ENCODE measurements at regions not wholly inside any gene's neighbourhood (a gene's known extent, or its start where the extent isn't known, plus 50 kb on each side); places are given as distances from the start of the nearest gene placed in this dataset.

DNA sequence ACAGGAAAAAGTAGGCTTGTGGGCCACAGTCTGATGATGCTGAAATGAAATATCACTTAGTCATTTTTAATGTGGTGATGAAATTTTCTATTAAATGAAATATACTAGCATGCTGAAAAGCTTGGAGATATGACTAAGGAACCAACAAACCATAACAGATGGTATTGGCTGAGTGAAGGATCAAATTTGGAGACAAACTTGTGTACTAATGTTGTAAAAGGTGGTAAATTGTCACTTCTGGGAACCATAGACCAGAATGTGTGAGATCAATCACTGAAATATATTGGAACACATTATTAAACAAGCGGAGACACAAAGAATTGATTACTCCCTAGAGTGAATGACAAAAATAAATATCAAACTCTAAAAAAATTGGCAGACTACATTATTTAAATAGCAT, 232.4 kb downstream of the DOK5 start:
- DNase-seq (ENCODE audit: low spot score): no peak
- no peaks in the 10 kb centered on the region for H3K9me2 ChIP-seq (ENCODE audit: insufficient read depth)
- no peak overlapping the region for H3K4me3 ChIP-seq
- no peaks in the 10 kb centered on the region for H3K27me3 ChIP-seq (ENCODE audit: insufficient read depth)
- no peaks in the 10 kb centered on the region for H3K4me1 Mint-ChIP-seq
- no peak overlapping the region for H2AFZ ChIP-seq
- no peaks in the 10 kb centered on the region for H3F3A ChIP-seq (replicated peaks; ENCODE audit: low read depth)
- no peak for ATAC-seq
- H3K27me3 Mint-ChIP-seq (ENCODE audit: insufficient read depth, low read depth, poor library complexity): peaks cover 4% of the 10 kb centered on the region
- no peak overlapping the region for H3K4me2 ChIP-seq
- no peaks in the 10 kb centered on the region for H4K20me1 ChIP-seq (replicated peaks; ENCODE audit: insufficient read depth)
- peaks cover 95% of the 10 kb centered on the region for H3K9me3 Mint-ChIP-seq
- no peak overlapping the region for H3K27ac ChIP-seq (ENCODE audit: low read depth)
- H3K36me3 Mint-ChIP-seq (ENCODE audit: low read depth): peaks cover 22% of the 10 kb centered on the region
- H3K4me1 ChIP-seq (ENCODE audit: insufficient read depth): no peaks in the 10 kb centered on the region
- TF ChIP-seq POLR2AphosphoS5 (IDR thresholded peaks at IDR 0.05; ENCODE audit: low read depth) (no peak), CREB1 (CRISPR knock-in tag; IDR thresholded peaks at IDR 0.05; ENCODE audit: low read depth) (no peak), EZH2phosphoT487 (IDR thresholded peaks at IDR 0.05; ENCODE audit: unreplicated experiment) (no peak), NANOG (IDR thresholded peaks at IDR 0.05; ENCODE audit: borderline replicate concordance) (no peak), ZNF114 (CRISPR knock-in tag; IDR thresholded peaks at IDR 0.05) (no peak)
- TF ChIP-seq, protein P1, sequence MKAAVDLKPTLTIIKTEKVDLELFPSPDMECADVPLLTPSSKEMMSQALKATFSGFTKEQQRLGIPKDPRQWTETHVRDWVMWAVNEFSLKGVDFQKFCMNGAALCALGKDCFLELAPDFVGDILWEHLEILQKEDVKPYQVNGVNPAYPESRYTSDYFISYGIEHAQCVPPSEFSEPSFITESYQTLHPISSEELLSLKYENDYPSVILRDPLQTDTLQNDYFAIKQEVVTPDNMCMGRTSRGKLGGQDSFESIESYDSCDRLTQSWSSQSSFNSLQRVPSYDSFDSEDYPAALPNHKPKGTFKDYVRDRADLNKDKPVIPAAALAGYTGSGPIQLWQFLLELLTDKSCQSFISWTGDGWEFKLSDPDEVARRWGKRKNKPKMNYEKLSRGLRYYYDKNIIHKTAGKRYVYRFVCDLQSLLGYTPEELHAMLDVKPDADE (IDR thresholded peaks at IDR 0.05): no peak
- TF ChIP-seq, protein P2, sequence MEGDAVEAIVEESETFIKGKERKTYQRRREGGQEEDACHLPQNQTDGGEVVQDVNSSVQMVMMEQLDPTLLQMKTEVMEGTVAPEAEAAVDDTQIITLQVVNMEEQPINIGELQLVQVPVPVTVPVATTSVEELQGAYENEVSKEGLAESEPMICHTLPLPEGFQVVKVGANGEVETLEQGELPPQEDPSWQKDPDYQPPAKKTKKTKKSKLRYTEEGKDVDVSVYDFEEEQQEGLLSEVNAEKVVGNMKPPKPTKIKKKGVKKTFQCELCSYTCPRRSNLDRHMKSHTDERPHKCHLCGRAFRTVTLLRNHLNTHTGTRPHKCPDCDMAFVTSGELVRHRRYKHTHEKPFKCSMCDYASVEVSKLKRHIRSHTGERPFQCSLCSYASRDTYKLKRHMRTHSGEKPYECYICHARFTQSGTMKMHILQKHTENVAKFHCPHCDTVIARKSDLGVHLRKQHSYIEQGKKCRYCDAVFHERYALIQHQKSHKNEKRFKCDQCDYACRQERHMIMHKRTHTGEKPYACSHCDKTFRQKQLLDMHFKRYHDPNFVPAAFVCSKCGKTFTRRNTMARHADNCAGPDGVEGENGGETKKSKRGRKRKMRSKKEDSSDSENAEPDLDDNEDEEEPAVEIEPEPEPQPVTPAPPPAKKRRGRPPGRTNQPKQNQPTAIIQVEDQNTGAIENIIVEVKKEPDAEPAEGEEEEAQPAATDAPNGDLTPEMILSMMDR (conservative IDR thresholded peaks at IDR 0.05; ENCODE audit: low read depth in 2 of 2): no peak
- H3K27ac Mint-ChIP-seq: no peak overlapping the region
- H3K36me3 ChIP-seq (ENCODE audit: insufficient read depth): 0 out of 2 replicates have a peak, but pooled peaks cover 8% of the 10 kb centered on the region
- no peak overlapping the region for H3K4me3 Mint-ChIP-seq
- no peaks in the 10 kb centered on the region for H3K79me2 ChIP-seq (replicated peaks; ENCODE audit: insufficient read depth)

DNA sequence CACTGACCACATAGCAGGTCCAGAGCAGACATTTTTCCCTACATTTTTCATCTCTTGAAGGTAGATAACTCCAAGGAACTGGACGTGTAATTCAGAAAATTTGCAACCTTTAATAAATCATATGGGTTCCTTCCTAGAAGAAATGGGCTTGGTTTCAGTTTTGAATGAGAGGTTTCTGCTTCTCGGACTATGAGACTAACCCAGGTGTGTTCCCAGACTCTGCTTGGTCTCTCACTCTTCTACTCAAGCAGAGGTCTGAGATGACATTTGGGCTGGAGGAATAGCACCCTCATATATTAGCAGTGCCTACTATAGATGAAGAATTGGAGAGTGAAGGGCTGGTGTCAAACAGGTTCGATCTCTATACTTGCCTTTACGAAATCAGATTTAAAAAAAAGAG, 231.2 kb downstream of the DOK5 start:
- no peak overlapping the region for H3K4me3 ChIP-seq
- no peak overlapping the region for H3K27ac Mint-ChIP-seq
- no peaks in the 10 kb centered on the region for H4K20me1 ChIP-seq (replicated peaks; ENCODE audit: insufficient read depth)
- DNase-seq (ENCODE audit: low spot score) (no peak), ATAC-seq (no peak)
- no peak overlapping the region for H3K4me2 ChIP-seq
- no peaks in the 10 kb centered on the region for H3K79me2 ChIP-seq (replicated peaks; ENCODE audit: insufficient read depth)
- H3K4me1 ChIP-seq (ENCODE audit: insufficient read depth): no peaks in the 10 kb centered on the region
- no peaks in the 10 kb centered on the region for H3K27me3 ChIP-seq (ENCODE audit: insufficient read depth)
- 0 out of 2 replicates have a peak, but pooled peaks cover 6% of the 10 kb centered on the region for H3K36me3 ChIP-seq (ENCODE audit: insufficient read depth)
- H3K9me3 Mint-ChIP-seq: peaks cover 95% of the 10 kb centered on the region
- no peak overlapping the region for H2AFZ ChIP-seq
- H3K4me1 Mint-ChIP-seq: no peaks in the 10 kb centered on the region
- H3K36me3 Mint-ChIP-seq (ENCODE audit: low read depth): peaks cover 21% of the 10 kb centered on the region
- H3K27ac ChIP-seq (ENCODE audit: low read depth): no peak overlapping the region
- no peaks in the 10 kb centered on the region for H3F3A ChIP-seq (replicated peaks; ENCODE audit: low read depth)
- H3K9me2 ChIP-seq (ENCODE audit: insufficient read depth): no peaks in the 10 kb centered on the region
- H3K27me3 Mint-ChIP-seq (ENCODE audit: insufficient read depth, low read depth, poor library complexity): peaks cover 4% of the 10 kb centered on the region
- H3K4me3 Mint-ChIP-seq: no peak overlapping the region
- TF ChIP-seq POLR2AphosphoS5 (IDR thresholded peaks at IDR 0.05; ENCODE audit: low read depth) (no peak), EZH2phosphoT487 (IDR thresholded peaks at IDR 0.05; ENCODE audit: unreplicated experiment) (no peak), STAT1 (IDR thresholded peaks at IDR 0.05; ENCODE audit: unreplicated experiment) (no peak), ZNF114 (CRISPR knock-in tag; IDR thresholded peaks at IDR 0.05) (no peak), JUNB (IDR thresholded peaks at IDR 0.05; ENCODE audit: unreplicated experiment) (no peak), ZNF331 (CRISPR knock-in tag; IDR thresholded peaks at IDR 0.05; ENCODE audit: low read depth) (no peak), EZH2 (IDR thresholded peaks at IDR 0.05; ENCODE audit: low read depth, unreplicated experiment) (no peak), CREB1 (CRISPR knock-in tag; IDR thresholded peaks at IDR 0.05; ENCODE audit: low read depth) (no peak), NANOG (IDR thresholded peaks at IDR 0.05; ENCODE audit: borderline replicate concordance) (no peak)
- TF ChIP-seq, protein P1 (IDR thresholded peaks at IDR 0.05): no peak
- TF ChIP-seq, protein P3, sequence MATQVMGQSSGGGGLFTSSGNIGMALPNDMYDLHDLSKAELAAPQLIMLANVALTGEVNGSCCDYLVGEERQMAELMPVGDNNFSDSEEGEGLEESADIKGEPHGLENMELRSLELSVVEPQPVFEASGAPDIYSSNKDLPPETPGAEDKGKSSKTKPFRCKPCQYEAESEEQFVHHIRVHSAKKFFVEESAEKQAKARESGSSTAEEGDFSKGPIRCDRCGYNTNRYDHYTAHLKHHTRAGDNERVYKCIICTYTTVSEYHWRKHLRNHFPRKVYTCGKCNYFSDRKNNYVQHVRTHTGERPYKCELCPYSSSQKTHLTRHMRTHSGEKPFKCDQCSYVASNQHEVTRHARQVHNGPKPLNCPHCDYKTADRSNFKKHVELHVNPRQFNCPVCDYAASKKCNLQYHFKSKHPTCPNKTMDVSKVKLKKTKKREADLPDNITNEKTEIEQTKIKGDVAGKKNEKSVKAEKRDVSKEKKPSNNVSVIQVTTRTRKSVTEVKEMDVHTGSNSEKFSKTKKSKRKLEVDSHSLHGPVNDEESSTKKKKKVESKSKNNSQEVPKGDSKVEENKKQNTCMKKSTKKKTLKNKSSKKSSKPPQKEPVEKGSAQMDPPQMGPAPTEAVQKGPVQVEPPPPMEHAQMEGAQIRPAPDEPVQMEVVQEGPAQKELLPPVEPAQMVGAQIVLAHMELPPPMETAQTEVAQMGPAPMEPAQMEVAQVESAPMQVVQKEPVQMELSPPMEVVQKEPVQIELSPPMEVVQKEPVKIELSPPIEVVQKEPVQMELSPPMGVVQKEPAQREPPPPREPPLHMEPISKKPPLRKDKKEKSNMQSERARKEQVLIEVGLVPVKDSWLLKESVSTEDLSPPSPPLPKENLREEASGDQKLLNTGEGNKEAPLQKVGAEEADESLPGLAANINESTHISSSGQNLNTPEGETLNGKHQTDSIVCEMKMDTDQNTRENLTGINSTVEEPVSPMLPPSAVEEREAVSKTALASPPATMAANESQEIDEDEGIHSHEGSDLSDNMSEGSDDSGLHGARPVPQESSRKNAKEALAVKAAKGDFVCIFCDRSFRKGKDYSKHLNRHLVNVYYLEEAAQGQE (IDR thresholded peaks at IDR 0.05; ENCODE audit: unreplicated experiment): no peak
- TF ChIP-seq, protein P2 (conservative IDR thresholded peaks at IDR 0.05; ENCODE audit: low read depth in 2 of 2): no peak

All from GM23338 (cell line).